Large intestine (tissue), 3 donors: ENCODE measurements at regions not wholly inside any gene's neighbourhood (a gene's known extent, or its start where the extent isn't known, plus 50 kb on each side); places are given as distances from the start of the nearest gene placed in this dataset.
"Not testable (repeated sequence)": the region's sequence is repeated elsewhere in the genome, so short reads cannot be mapped to it uniquely, and the experiment has no call there.

Experiments used
- DNase-seq, 2 donors: peaks; one replicate each; pipeline versions ENCODE4 v3.0.0 to v3.0.0-alpha.2; 2013
- H3K27ac ChIP-seq: one replicate; pipeline ENCODE4 v1.5.1; 2013; ENCODE audit warnings: low read length
- H3K27me3 ChIP-seq: 2 replicates; pipeline ENCODE4 v1.6.1; 2013; ENCODE audit warnings: low read length; ENCODE audit not compliant: control insufficient read depth, insufficient read depth
- H3K36me3 ChIP-seq: 2 replicates; pipeline ENCODE4 v1.6.1; 2013; ENCODE audit warnings: low read length; ENCODE audit not compliant: control insufficient read depth, insufficient read depth
- H3K4me1 ChIP-seq: one replicate; pipeline ENCODE4 v1.6.1; 2013; ENCODE audit warnings: low read length; ENCODE audit not compliant: control insufficient read depth, insufficient read depth
- H3K4me3 ChIP-seq: one replicate; pipeline ENCODE4 v1.5.1; 2013; ENCODE audit warnings: low read length
- H3K9me3 ChIP-seq: one replicate; pipeline ENCODE4 v1.6.1; 2013; ENCODE audit warnings: mild to moderate bottlenecking, low read depth, low read length, moderate library complexity; ENCODE audit not compliant: control insufficient read depth
- WGBS: methylation state at CpG from one replicate; pipeline ENCODE4 v1.1.5; 2013; ENCODE audit warnings: low lambda C conversion rate; ENCODE audit not compliant: insufficient coverage; 5-methylcytosine and 5-hydroxymethylcytosine counted together

GRCh38 chr4:147157860-147158701 lies 212.4 kb upstream of the TTC29 start:
- H3K9me3 ChIP-seq: no peaks in the 10 kb centered on the region
- no peaks in the 10 kb centered on the region for H3K4me1 ChIP-seq
- H3K4me3 ChIP-seq: peak overlapping the region; percentile 14
- H3K27ac ChIP-seq: no peak overlapping the region
- H3K36me3 ChIP-seq: no peaks in the 10 kb centered on the region
- no CpG with 5 or more reads among the region's 29 CpGs for WGBS
- peaks cover 5% of the 10 kb centered on the region for H3K27me3 ChIP-seq
- peak in 1 of 2 donors; percentile 31 for DNase-seq

DNA sequence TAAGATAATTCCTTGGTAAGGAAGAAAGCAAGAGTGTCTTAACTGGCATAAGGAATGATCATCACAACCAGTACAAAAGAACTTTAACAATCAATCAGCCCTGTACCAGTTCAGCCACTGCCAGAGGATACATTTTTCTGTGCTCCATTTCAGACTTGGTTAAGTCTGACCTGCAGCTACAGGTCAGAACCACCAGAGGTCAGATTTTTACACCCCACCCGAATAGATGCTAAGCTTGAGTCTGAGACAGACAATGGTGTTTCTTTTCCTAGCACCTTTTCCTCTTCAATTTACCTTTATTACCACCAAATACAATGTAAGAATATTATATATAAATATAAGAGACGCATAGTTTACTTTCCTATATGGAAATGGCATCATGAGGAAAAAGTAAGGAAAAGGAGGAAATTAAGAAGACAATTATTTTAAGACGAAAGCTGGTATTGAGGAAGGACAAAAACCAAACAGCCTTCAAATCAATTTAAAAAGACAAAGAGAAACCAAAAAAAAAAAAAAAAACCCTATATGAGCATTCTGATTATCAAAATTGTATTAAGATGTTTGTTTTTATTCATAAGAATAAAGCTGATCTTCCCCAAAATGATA lies 215.3 kb upstream of the TTC29 start:
- DNase-seq: peak; percentile 14 to 28
- Histone ChIP-seq H3K27me3 (peaks cover 5% of the 10 kb centered on the region), H3K9me3 (no peaks in the 10 kb centered on the region), H3K27ac (no peak overlapping the region), H3K4me3 (no peak overlapping the region), H3K36me3 (no peaks in the 10 kb centered on the region), H3K4me1 (no peaks in the 10 kb centered on the region)
- WGBS: 50% methylated on average over 2 of the region's 3 CpGs

DNA sequence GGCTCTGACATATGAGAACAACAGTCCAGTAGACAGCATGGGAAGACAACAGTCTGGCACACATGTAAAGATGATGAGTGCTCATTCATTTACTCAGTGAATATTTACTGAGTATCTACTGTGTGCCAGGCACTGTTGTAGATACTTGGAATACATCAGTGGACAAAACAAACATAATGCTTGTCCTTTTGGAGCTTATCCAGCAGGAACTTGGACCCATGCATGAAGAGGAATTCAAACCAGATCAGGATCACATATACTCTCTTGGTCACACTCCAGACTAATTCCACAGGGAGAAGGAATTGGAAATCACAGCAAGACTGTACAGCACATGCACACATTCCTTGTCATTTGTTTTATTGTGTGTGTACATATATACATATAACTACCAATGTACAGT lies 217.6 kb upstream of the TTC29 start:
- Histone ChIP-seq H3K27ac (no peak overlapping the region), H3K4me1 (no peaks in the 10 kb centered on the region), H3K27me3 (no peaks in the 10 kb centered on the region), H3K4me3 (no peak overlapping the region), H3K36me3 (no peaks in the 10 kb centered on the region), H3K9me3 (no peaks in the 10 kb centered on the region)
- DNase-seq: no peak

DNA sequence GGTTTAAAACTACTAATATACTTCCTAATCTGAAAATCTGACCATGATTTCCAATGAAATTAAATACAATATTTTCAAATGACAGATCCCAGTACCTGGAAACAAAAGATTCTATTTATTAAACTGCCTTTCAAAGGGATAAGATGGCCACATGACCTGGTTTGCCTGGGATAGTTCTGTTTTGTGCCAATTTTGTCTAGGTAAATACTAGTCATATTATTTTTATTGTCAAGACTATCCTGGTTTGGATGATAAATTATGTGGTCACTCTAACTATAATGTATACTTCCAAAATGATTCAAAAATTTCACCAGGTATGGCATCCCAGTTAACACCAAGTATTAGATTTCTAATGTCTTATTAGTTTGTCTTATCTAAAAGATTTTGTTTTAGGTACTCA lies 222.5 kb upstream of the TTC29 start:
- H3K9me3 ChIP-seq, H3K36me3 ChIP-seq, H3K4me3 ChIP-seq, H3K27me3 ChIP-seq, DNase-seq, H3K27ac ChIP-seq, H3K4me1 ChIP-seq: not testable (repeated sequence)

DNA sequence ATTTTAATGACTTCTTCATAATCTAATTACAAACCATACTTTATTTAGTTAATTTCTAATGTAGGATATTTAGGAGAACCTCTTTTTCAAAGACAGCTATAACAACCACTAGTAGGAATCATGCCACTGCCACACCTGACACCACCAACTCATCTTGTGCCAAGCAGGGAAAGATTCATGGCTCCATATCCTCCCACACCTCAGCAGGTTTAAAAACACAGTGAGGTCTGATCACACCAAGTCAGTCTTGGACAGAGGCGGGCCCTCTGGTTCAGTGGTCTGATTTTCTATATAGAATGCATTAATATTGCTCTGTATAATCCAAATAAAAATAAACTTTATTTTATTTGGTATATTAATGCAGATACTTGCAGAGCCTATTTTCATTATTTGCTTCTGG lies 227.7 kb upstream of the TTC29 start:
- no peaks in the 10 kb centered on the region for H3K9me3 ChIP-seq
- H3K4me1 ChIP-seq: no peaks in the 10 kb centered on the region
- no peak overlapping the region for H3K27ac ChIP-seq
- no CpG with 5 or more reads among the region's 1 CpG for WGBS
- H3K27me3 ChIP-seq: no peaks in the 10 kb centered on the region
- no peaks in the 10 kb centered on the region for H3K36me3 ChIP-seq
- H3K4me3 ChIP-seq: no peak overlapping the region
- no peak for DNase-seq

DNA sequence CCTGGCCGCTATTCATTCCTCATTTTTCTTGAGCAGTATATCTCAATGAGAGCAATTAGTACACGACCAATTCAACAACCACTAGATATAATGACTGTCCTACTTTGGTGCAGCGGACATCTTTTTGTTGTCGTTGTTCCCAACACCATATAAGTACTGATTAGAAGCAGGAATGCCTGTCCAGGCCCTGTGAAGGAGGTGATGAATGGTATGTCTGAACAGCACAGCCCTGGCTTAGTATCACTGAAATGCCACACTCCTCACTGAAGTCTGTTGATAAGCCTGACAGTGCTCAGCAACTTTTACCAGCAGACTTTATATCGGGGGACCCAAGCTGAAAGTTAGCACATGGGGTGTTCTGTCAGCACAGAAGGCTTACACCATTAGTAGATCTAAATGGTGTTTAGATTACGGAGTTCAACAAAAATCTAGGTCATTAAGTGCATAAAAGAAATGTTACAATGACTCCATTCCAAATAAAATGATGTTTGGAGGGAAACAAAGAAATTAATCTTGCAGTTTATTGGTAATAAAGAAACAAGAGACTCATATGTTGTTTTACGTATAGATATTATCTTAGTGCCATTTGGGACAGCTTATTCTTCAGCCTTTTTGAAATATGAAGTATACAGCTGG lies 228.3 kb upstream of the TTC29 start:
- H3K9me3 ChIP-seq: no peaks in the 10 kb centered on the region
- no peaks in the 10 kb centered on the region for H3K27me3 ChIP-seq
- WGBS: 94% methylated on average over 2 of the region's 7 CpGs
- H3K4me3 ChIP-seq: no peak overlapping the region
- no peak for DNase-seq
- H3K36me3 ChIP-seq: no peaks in the 10 kb centered on the region
- no peaks in the 10 kb centered on the region for H3K4me1 ChIP-seq
- H3K27ac ChIP-seq: no peak overlapping the region

- H3K9me3 ChIP-seq: no peaks in the 10 kb centered on the region
- no CpG with 5 or more reads among the region's 1 CpG for WGBS
- no peak overlapping the region for H3K4me3 ChIP-seq
- no peaks in the 10 kb centered on the region for H3K27me3 ChIP-seq
- no peaks in the 10 kb centered on the region for H3K36me3 ChIP-seq
- no peaks in the 10 kb centered on the region for H3K4me1 ChIP-seq
- no peak for DNase-seq
- no peak overlapping the region for H3K27ac ChIP-seq
Measured at GRCh38 chr4:147174591-147174990, 228.9 kb upstream of the TTC29 start.

DNA sequence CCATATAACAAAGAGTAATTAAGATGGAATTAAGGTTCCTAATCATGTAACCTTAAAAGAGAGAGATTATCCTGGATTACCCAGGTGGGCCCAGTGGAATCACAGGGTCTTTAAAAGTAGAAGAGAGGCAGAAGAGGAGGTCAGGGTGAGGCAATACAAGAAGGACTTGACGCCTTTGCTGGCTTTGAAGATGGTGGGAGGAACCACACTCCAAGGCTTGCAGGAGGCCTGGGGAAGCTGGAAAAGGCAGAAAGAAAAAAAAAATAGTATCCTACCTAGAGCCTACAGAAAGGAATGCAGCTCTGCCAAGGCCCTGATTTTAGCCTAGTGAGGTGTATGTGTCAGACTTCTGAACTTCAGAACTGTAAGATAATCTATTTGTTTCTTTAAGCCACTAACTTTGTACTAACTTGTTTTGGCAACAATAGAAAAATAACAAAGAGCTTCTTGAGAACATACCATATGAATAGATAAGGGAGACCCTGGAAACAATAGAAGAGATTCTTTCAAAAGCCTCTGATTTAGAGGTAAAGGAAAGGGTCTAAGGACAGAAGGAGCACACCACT lies 229.9 kb upstream of the TTC29 start:
- no peaks in the 10 kb centered on the region for H3K4me1 ChIP-seq
- WGBS: 100% methylated on average over 1 of the region's 1 CpG

DNA sequence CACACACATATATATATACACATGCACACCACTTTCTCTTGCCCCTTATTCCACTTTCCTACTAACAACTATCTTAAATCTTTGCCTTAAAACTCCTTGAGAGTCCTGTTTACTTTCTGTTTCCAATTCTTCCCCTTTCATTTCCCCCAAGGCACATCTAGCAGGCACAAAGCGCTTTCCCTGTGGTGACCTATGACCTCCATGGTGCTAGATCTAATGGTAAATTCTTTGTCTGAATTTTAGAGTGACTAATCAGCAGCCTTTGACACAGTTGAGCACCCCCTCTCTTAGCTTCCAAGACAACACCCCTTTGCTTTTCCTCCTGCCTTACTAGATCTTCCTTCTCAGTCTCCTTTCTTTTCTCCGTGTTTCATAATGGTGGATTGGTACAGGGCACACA lies 236.4 kb upstream of the TTC29 start:
- 80% methylated on average over 2 of the region's 2 CpGs for WGBS
- Histone ChIP-seq H3K4me1 (no peaks in the 10 kb centered on the region), H3K27ac (no peak overlapping the region), H3K27me3 (no peaks in the 10 kb centered on the region), H3K9me3 (no peaks in the 10 kb centered on the region), H3K36me3 (no peaks in the 10 kb centered on the region), H3K4me3 (no peak overlapping the region)
- no peak for DNase-seq

More for the DNA sequence above, 229.9 kb upstream of the TTC29 start:
- no peaks in the 10 kb centered on the region for H3K36me3 ChIP-seq
- no peaks in the 10 kb centered on the region for H3K27me3 ChIP-seq
- H3K9me3 ChIP-seq: no peaks in the 10 kb centered on the region
- H3K4me3 ChIP-seq: no peak overlapping the region
- DNase-seq: no peak
- no peak overlapping the region for H3K27ac ChIP-seq

DNA sequence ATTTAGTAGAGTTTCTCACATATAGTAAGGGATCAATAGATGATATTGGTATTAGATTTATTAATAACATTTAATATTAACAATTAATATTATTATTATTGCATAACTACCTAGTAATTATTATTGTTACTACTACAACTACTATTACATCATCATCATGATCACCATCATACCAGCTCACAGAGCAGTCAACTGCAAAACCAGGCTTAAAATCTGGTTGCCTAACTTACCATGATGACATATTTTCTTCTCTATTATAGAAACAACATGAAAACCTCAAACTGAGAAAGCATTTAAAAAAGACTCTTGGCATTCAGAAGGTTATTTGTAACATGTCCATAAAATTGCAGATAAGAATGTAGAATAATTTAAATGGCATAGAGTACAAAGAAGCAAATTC lies 247.0 kb upstream of the TTC29 start:
- H3K4me3 ChIP-seq: no peak overlapping the region
- no peaks in the 10 kb centered on the region for H3K9me3 ChIP-seq
- no peak overlapping the region for H3K27ac ChIP-seq
- no peaks in the 10 kb centered on the region for H3K36me3 ChIP-seq
- no peak for DNase-seq
- H3K4me1 ChIP-seq: no peaks in the 10 kb centered on the region
- H3K27me3 ChIP-seq: no peaks in the 10 kb centered on the region
